ENCODE measurements at regions not wholly inside any gene's neighbourhood (a gene's known extent, or its start where the extent isn't known, plus 50 kb on each side); places are given as distances from the start of the nearest gene placed in this dataset.

GRCh38 chr1:220331318-220331717, 59.1 kb upstream of the RAB3GAP2 start:
- Histone ChIP-seq H3K9ac (replicated peaks in 1 of 4; ENCODE audit: extremely low read depth in 1 of 4, low read depth in 3 of 4, low read length in 3 of 4) (no peak overlapping the region), H3K27ac (ENCODE audit: low read depth, low read length) (no peak overlapping the region), H2AK5ac (ENCODE audit: low read depth, low read length) (no peak overlapping the region), H3K79me1 (ENCODE audit: low read depth, low read length) (no peaks in the 10 kb centered on the region), H4K5ac (ENCODE audit: insufficient read length, low read depth, low read length) (no peak overlapping the region), H2BK120ac (replicated peaks; ENCODE audit: low read depth, low read length) (no peak overlapping the region), H4K91ac (replicated peaks; ENCODE audit: insufficient read length, low read length) (no peak overlapping the region), H3K4me3 (ENCODE audit: extremely low read depth in 1 of 4, insufficient read depth in 2 of 4, low read depth in 3 of 4, low read length in 4 of 4) (no peak overlapping the region), H3K14ac (ENCODE audit: insufficient read length) (no peak overlapping the region), H3K9me3 (ENCODE audit: insufficient read depth in 2 of 2, low read depth in 1 of 2, low read length in 1 of 2) (no peaks in the 10 kb centered on the region), H3K18ac (ENCODE audit: extremely low read depth, low read length) (no peak overlapping the region), H4K8ac (ENCODE audit: extremely low read depth, insufficient read depth, low read length) (no peak overlapping the region), H3K23ac (ENCODE audit: insufficient read length) (no peak overlapping the region), H2BK12ac (ENCODE audit: low read depth, low read length) (peak overlapping the region; percentile 35; the same call in 1 of the 2 replicates), H3K79me2 (ENCODE audit: control insufficient read depth in 1 of 2, insufficient read depth in 2 of 2, low read length in 2 of 2) (no peaks in the 10 kb centered on the region), H3K36me3 (ENCODE audit: control insufficient read depth in 2 of 4, insufficient read depth in 4 of 4, low read length in 3 of 4) (no peaks in the 10 kb centered on the region), H3K4ac (replicated peaks; ENCODE audit: insufficient read length, low read depth, low read length) (no peak overlapping the region), H2BK15ac (ENCODE audit: low read length) (no peak overlapping the region), H3K4me2 (ENCODE audit: insufficient read depth in 1 of 2, low read depth in 2 of 2, low read length in 2 of 2) (no peak overlapping the region), H3K56ac (replicated peaks; ENCODE audit: insufficient read length, low read depth, low read length) (no peak overlapping the region), H2AFZ (ENCODE audit: low read length) (0 out of 2 replicates have a peak overlapping the region, but pooled peaks have one; percentile 11), H4K20me1 (replicated peaks in 1 of 2; ENCODE audit: control insufficient read depth in 1 of 2, insufficient read depth in 2 of 2, low read length in 2 of 2) (no peaks in the 10 kb centered on the region), H3K4me1 (replicated peaks in 1 of 4; ENCODE audit: control insufficient read depth in 3 of 4, insufficient read depth in 4 of 4, low read length in 3 of 4) (peaks cover 0 to 5% (median 2%) of the 10 kb centered on the region in 4 experiments; a peak in 3 of 7 replicates), H3K23me2 (ENCODE audit: low read depth, low read length) (no peaks in the 10 kb centered on the region), H3K27me3 (replicated peaks in 1 of 4; ENCODE audit: control insufficient read depth in 3 of 4, extremely low read depth in 1 of 4, insufficient read depth in 3 of 4, low read length in 3 of 4) (no peaks in the 10 kb centered on the region), H2BK5ac (ENCODE audit: low read depth, low read length) (no peak overlapping the region), H2BK20ac (ENCODE audit: low read length) (0 out of 2 replicates have a peak overlapping the region, but pooled peaks have one; percentile 55)
- POLR2A ChIA-PET (ENCODE audit: partially characterized antibody) = no interaction called here
- FAIRE-seq (no peak), DNase-seq (ENCODE audit: low read depth in 1 of 2, low spot score in 2 of 2) (no peak)
- 89% methylated on average over 1 of the region's 1 CpG; no CpG with 5 or more reads in 1 of the 2 experiments for WGBS, 2 experiments (ENCODE audit: extremely low coverage in 1 of 2, insufficient coverage in 1 of 2, insufficient read length in 1 of 2, insufficient replicate concordance in 2 of 2, low coverage in 1 of 2, low lambda C conversion rate in 2 of 2, missing lambda C conversion rate in 1 of 2)
- CTCF ChIA-PET (ENCODE audit: partially characterized antibody) = interaction anchor here (0.7 to 1.9 kb wide), 3 partner anchors 29 to 111 kb away, joined by 3 to 8 read pairs (median 3); no protein-coding TSS in a partner anchor
- TF ChIP-seq MAFK (IDR thresholded peaks at IDR 0.05; ENCODE audit: low read depth, low read length) (no peak), RXRA (IDR thresholded peaks at IDR 0.05; ENCODE audit: insufficient read depth, low read depth, low read length) (no peak), KDM5A (IDR thresholded peaks at IDR 0.05; ENCODE audit: low read length) (no peak), TCF12 (IDR thresholded peaks at IDR 0.05; ENCODE audit: low read depth, low read length) (no peak), CEBPB (IDR thresholded peaks at IDR 0.05; ENCODE audit: low read depth, low read length) (no peak), USF2 (IDR thresholded peaks at IDR 0.05; ENCODE audit: low read length) (no peak), CHD1 (IDR thresholded peaks at IDR 0.05; ENCODE audit: low read depth, low read length) (no peak), POU5F1 (IDR thresholded peaks at IDR 0.05; ENCODE audit: low read depth, low read length) (no peak), POLR2A (IDR thresholded peaks at IDR 0.05; ENCODE audit: control extremely low read depth in 1 of 2, low read depth in 2 of 2, low read length in 2 of 2) (no peak), GABPA (IDR thresholded peaks at IDR 0.05; ENCODE audit: borderline replicate concordance, insufficient read depth, low read length) (no peak), EZH2 (IDR thresholded peaks at IDR 0.05; ENCODE audit: low read depth, low read length, severe bottlenecking) (no peak), ATF2 (IDR thresholded peaks at IDR 0.05; ENCODE audit: low read length) (no peak)

All from H1 (cell line).